H1 (cell line): ENCODE measurements at regions not wholly inside any gene's neighbourhood (a gene's known extent, or its start where the extent isn't known, plus 50 kb on each side); places are given as distances from the start of the nearest gene placed in this dataset.

Source experiments
- CHD7 ChIP-seq: fragments of 300-600 bp; sonication (generic); IDR thresholded peaks from 2 replicates; pipeline ENCODE4 v1.7.1; 2012; ENCODE audit warnings: low read length, moderate library complexity, mild to moderate bottlenecking, inconsistent platforms; ENCODE audit not compliant: insufficient replicate concordance
- EGR1 ChIP-seq: IDR thresholded peaks from 2 replicates; pipeline ENCODE4 v1.6.1; 2011; ENCODE audit warnings: low read depth, low read length, borderline replicate concordance
- GTF2F1 ChIP-seq: IDR thresholded peaks from 2 replicates; pipeline ENCODE4 v1.6.1; 2012; ENCODE audit warnings: low read depth, low read length, improper control_type of control experiment, borderline replicate concordance
- HDAC6 ChIP-seq: IDR thresholded peaks from one replicate; pipeline ENCODE4 v1.7.1; 2012; ENCODE audit warnings: low read depth, mild to moderate bottlenecking, inconsistent platforms, low read length, moderate library complexity
- JUN ChIP-seq: IDR thresholded peaks from 2 replicates; pipeline ENCODE4 v1.6.1; 2011; ENCODE audit warnings: low read depth, mild to moderate bottlenecking, improper control_type of control experiment, low read length
- KDM4A ChIP-seq: IDR thresholded peaks from one replicate; pipeline ENCODE4 v1.7.1; 2012; ENCODE audit warnings: low read depth, mild to moderate bottlenecking, moderate library complexity, low read length, inconsistent platforms; ENCODE audit not compliant: severe bottlenecking
- SUZ12 ChIP-seq: fragments of 200-600 bp; sonication (generic); IDR thresholded peaks from 2 replicates; pipeline ENCODE4 v1.6.1; 2012; ENCODE audit warnings: mild to moderate bottlenecking, inconsistent platforms, low read length, moderate library complexity, mixed read lengths
- TAF7 ChIP-seq: optimal IDR thresholded peaks from 2 replicates; pipeline ENCODE3; 2011; ENCODE audit warnings: low read depth, mild to moderate bottlenecking, inconsistent platforms, low read length, moderate library complexity, borderline replicate concordance
- USF2 ChIP-seq: IDR thresholded peaks from 2 replicates; pipeline ENCODE4 v1.6.1; 2011; ENCODE audit warnings: low read length, improper control_type of control experiment
- YY1 ChIP-seq: IDR thresholded peaks from 2 replicates; pipeline ENCODE4 v1.6.1; 2011; ENCODE audit warnings: low read depth, mild to moderate bottlenecking, low read length

DNA sequence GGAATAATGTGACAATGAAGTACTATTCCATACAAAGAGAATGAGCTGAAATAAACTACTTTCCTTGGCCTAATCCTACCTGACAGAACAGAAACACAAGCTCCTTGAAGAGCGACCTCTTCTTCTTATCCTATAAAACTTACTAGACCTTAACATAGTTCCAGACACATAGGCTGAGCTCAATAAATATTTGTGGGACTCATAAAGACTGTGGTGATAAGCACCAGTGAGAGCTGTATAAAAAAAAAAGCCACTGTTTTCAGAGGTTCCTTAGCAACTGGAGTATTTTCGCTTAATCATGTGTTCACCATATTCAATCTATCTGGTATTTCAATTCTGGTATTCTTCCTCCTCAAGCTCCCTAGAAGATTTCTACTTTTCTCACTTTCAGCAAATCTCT, 1129.6 kb downstream of the STPG2 start (continued):
- no peak for TF ChIP-seq CHD7
- no peak for TF ChIP-seq KDM4A
- TF ChIP-seq HDAC6: no peak
- TF ChIP-seq EGR1: no peak
- no peak for TF ChIP-seq GTF2F1
- no peak for TF ChIP-seq JUN
- no peak for TF ChIP-seq SUZ12
- no peak for TF ChIP-seq YY1
- no peak for TF ChIP-seq TAF7
- no peak for TF ChIP-seq USF2
